ENCODE measurements at regions not wholly inside any gene's neighbourhood (a gene's known extent, or its start where the extent isn't known, plus 50 kb on each side); places are given as distances from the start of the nearest gene placed in this dataset.
"Not testable (repeated sequence)": the region's sequence is repeated elsewhere in the genome, so short reads cannot be mapped to it uniquely, and the experiment has no call there.

GRCh38 chr13:46463719-46464118, 76.7 kb upstream of the RUBCNL start:
- no peak for DNase-seq

GRCh38 chr13:46460223-46460622, 73.2 kb upstream of the RUBCNL start:
- DNase-seq: not testable (repeated sequence)

GRCh38 chr13:46457255-46457654, 70.2 kb upstream of the RUBCNL start:
- not testable (repeated sequence) for DNase-seq

GRCh38 chr13:46455924-46456323, 68.9 kb upstream of the RUBCNL start:
- peak in 1 of 2 donors; percentile 13 for DNase-seq

- DNase-seq: not testable (repeated sequence)
Observed at GRCh38 chr13:46451145-46451544, 64.1 kb upstream of the RUBCNL start.

- not testable (repeated sequence) for DNase-seq
Observed at GRCh38 chr13:46449949-46450348, 62.9 kb upstream of the RUBCNL start.

DNA sequence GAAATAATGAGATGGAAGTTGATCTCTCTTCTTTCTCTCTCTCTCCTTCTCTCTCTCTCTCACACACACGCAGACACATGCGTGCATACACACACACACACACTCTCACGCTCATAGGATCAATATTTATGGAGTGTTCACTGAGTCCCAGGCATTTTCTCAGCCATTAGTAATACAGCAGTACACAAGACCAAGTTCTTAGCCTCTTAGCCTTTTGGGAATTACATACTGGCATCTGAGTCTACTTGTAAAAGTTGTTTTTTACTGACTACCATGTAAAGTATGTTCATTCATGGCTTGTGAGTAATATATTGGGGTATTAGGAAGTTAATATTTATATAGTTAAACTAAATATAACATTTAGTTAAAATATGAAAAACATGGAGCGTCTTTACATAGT, 61.1 kb upstream of the RUBCNL start:
- not testable (repeated sequence) for DNase-seq

GRCh38 chr13:46437808-46438404, 50.9 kb upstream of the RUBCNL start:
- not testable (repeated sequence) for DNase-seq
